Keratinocyte (primary cell): ENCODE measurements at regions not wholly inside any gene's neighbourhood (a gene's known extent, or its start where the extent isn't known, plus 50 kb on each side); places are given as distances from the start of the nearest gene placed in this dataset.

Source experiments
- DNase-seq: peaks from one replicate; pipeline ENCODE4 v3.0.0-alpha.2; 2011; ENCODE audit warnings: low read depth, missing footprints, low spot score
- FAIRE-seq: peaks from 2 replicates; lab custom pipeline; 2011; peaks lifted over from hg19 to GRCh38; lab: Jason Lieb, UNC
- H2AFZ ChIP-seq: 2 replicates; pipeline ENCODE4 v1.6.0; 2012; ENCODE audit warnings: low read length, control low read depth, inconsistent platforms; ENCODE audit not compliant: control insufficient read depth
- H3K27ac ChIP-seq: 2 replicates; pipeline ENCODE4 v1.5.1; 2011; ENCODE audit warnings: low read length; ENCODE audit not compliant: control insufficient read depth, insufficient read depth
- H3K27me3 ChIP-seq: 3 replicates; pipeline ENCODE4 v1.6.0; 2011; ENCODE audit warnings: low read length; ENCODE audit not compliant: control insufficient read depth, insufficient read depth; ENCODE audit errors: extremely low read depth
- H3K36me3 ChIP-seq, 2 experiments: 2 replicates in 1 of 2; 3 replicates in 1 of 2; pipeline ENCODE4 v1.5.1; 2011; ENCODE audit warnings: low read length in 2 of 2, mild to moderate bottlenecking in 1 of 2; ENCODE audit not compliant: control insufficient read depth in 2 of 2, insufficient read depth in 2 of 2; ENCODE audit errors: extremely low read depth in 1 of 2
- H3K4me1 ChIP-seq: 3 replicates; pipeline ENCODE4 v1.5.1; 2011; ENCODE audit warnings: low read length; ENCODE audit not compliant: control insufficient read depth, insufficient read depth; ENCODE audit errors: extremely low read depth
- H3K4me2 ChIP-seq: 3 replicates; pipeline ENCODE4 v1.6.0; 2011; ENCODE audit warnings: low read depth, low read length; ENCODE audit not compliant: control insufficient read depth, insufficient read depth; ENCODE audit errors: extremely low read depth
- H3K4me3 ChIP-seq, 3 experiments: fragments of 200-600 bp in 1 of 3; sonication (generic) in 1 of 3; 2 replicates in 2 of 3; 3 replicates in 1 of 3; pipeline ENCODE4 v1.5.1; 2011 to 2016; ENCODE audit warnings: low read length in 3 of 3, mild to moderate bottlenecking in 3 of 3, control low read depth in 2 of 3, inconsistent platforms in 1 of 3, low read depth in 1 of 3, mixed read lengths in 1 of 3, mixed run types in 1 of 3, moderate library complexity in 1 of 3; ENCODE audit not compliant: control insufficient read depth in 2 of 3, insufficient read depth in 2 of 3; ENCODE audit errors: extremely low read depth in 1 of 3
- H3K79me2 ChIP-seq: 2 replicates; pipeline ENCODE4 v1.6.0; 2012; ENCODE audit warnings: low read length; ENCODE audit not compliant: control insufficient read depth, insufficient read depth
- H3K9ac ChIP-seq: 3 replicates; pipeline ENCODE4 v1.6.0; 2011; ENCODE audit warnings: low read length; ENCODE audit not compliant: control insufficient read depth, insufficient read depth; ENCODE audit errors: extremely low read depth
- H3K9me1 ChIP-seq: 3 replicates; pipeline ENCODE4 v1.6.0; 2011; ENCODE audit warnings: low read length; ENCODE audit not compliant: control insufficient read depth, insufficient read depth; ENCODE audit errors: extremely low read depth
- H3K9me3 ChIP-seq: 2 replicates; pipeline ENCODE4 v1.5.1; 2012; ENCODE audit warnings: low read depth, low read length; ENCODE audit not compliant: control insufficient read depth
- H4K20me1 ChIP-seq: 3 replicates; pipeline ENCODE4 v1.6.0; 2011; ENCODE audit warnings: low read length; ENCODE audit not compliant: control insufficient read depth, insufficient read depth; ENCODE audit errors: extremely low read depth
- EZH2 ChIP-seq: IDR thresholded peaks from one replicate; pipeline ENCODE4 v1.6.1; 2012; ENCODE audit warnings: inconsistent platforms, mild to moderate bottlenecking, low read length, moderate library complexity
- dilution Hi-C: fragments of 300-500 bp; cut with MboI; formaldehyde crosslinking; loops from one replicate; pipeline ENCODE4 v1.7.0; 2020; ENCODE audit warnings: low sequenced_read_pairs; ENCODE audit not compliant: extremely low pct_ligation_motif_present
- TF ChIP-seq, protein P1 (sequence below), 3 experiments: IDR thresholded peaks in 1 of 3; conservative IDR thresholded peaks in 1 of 3; optimal IDR thresholded peaks in 1 of 3; 2 replicates in 2 of 3; 3 replicates in 1 of 3; pipeline versions ENCODE3 to v1.5.1; 2011; ENCODE audit warnings: low read length in 3 of 3, mild to moderate bottlenecking in 3 of 3, moderate library complexity in 2 of 3, control low read depth in 1 of 3, inconsistent platforms in 1 of 3; ENCODE audit not compliant: insufficient read depth in 2 of 3; ENCODE audit errors: extremely low read depth in 1 of 3

DNA sequence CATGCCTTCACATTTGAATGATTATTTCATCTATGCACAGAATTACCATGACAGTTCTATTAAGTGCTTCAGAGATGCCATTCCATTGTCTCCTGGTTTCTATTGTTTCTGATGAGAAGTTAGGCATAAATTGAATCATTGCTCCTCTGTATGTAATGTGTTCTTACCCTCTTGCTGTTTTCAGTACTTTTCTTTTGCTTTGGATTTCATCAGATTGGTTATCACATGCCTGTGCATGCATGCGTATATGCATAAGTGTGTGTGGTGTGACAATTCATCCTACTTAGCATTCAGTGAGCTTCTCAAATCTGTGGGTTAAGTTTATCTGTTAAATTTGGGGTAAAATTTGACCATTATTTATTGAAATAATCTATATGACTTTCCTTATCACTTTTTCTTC lies 263.3 kb upstream of the RND3 start:
- no peak overlapping the region for H3K27ac ChIP-seq
- no peaks in the 10 kb centered on the region for H3K9me3 ChIP-seq
- H3K79me2 ChIP-seq = no peaks in the 10 kb centered on the region
- no peaks in the 10 kb centered on the region for H3K27me3 ChIP-seq
- TF ChIP-seq EZH2 = no peak
- TF ChIP-seq, protein P1, sequence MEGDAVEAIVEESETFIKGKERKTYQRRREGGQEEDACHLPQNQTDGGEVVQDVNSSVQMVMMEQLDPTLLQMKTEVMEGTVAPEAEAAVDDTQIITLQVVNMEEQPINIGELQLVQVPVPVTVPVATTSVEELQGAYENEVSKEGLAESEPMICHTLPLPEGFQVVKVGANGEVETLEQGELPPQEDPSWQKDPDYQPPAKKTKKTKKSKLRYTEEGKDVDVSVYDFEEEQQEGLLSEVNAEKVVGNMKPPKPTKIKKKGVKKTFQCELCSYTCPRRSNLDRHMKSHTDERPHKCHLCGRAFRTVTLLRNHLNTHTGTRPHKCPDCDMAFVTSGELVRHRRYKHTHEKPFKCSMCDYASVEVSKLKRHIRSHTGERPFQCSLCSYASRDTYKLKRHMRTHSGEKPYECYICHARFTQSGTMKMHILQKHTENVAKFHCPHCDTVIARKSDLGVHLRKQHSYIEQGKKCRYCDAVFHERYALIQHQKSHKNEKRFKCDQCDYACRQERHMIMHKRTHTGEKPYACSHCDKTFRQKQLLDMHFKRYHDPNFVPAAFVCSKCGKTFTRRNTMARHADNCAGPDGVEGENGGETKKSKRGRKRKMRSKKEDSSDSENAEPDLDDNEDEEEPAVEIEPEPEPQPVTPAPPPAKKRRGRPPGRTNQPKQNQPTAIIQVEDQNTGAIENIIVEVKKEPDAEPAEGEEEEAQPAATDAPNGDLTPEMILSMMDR (optimal IDR thresholded peaks at IDR 0.05 in 1 of 3, IDR thresholded peaks at IDR 0.05 in 1 of 3, conservative IDR thresholded peaks at IDR 0.05 in 1 of 3; ENCODE audit: extremely low read depth in 1 of 3, insufficient read depth in 2 of 3, low read length in 3 of 3) = no peak
- H3K9me1 ChIP-seq = no peaks in the 10 kb centered on the region
- dilution Hi-C loops = no loop called here
- H3K9ac ChIP-seq = no peak overlapping the region
- peak; percentile 17 for FAIRE-seq
- H3K36me3 ChIP-seq = no peaks in the 10 kb centered on the region
- no peak overlapping the region for H3K4me2 ChIP-seq
- H4K20me1 ChIP-seq = no peaks in the 10 kb centered on the region
- no peaks in the 10 kb centered on the region for H3K4me1 ChIP-seq
- no peak for DNase-seq
- H3K4me3 ChIP-seq = no peak overlapping the region
- H2AFZ ChIP-seq = no peak overlapping the region

DNA sequence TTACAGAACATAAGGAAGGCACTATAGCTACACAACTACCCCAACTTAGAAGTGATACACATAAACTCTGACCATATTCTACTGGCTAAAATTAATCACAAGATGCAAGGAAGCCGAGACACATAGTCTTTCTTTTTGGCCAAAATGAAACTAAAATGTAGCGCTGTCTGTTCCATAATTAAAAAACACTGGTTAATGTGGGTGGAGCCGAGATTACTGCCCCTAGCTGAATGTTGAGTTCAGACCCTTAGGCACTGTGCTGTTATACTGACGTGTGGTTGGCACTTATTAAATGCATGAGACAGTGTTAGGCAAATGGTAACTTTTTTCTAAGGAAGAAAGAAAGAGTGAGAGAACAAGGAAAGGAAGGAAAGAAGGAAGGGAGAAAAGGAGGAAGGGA lies 254.6 kb upstream of the RND3 start:
- Histone ChIP-seq H3K9me3 (no peaks in the 10 kb centered on the region), H3K36me3 (no peaks in the 10 kb centered on the region), H4K20me1 (no peaks in the 10 kb centered on the region), H3K79me2 (no peaks in the 10 kb centered on the region), H3K4me2 (no peak overlapping the region), H3K27me3 (no peaks in the 10 kb centered on the region), H2AFZ (no peak overlapping the region), H3K4me1 (no peaks in the 10 kb centered on the region), H3K9me1 (no peaks in the 10 kb centered on the region), H3K4me3 (no peak overlapping the region), H3K9ac (no peak overlapping the region), H3K27ac (no peak overlapping the region)
- DNase-seq = no peak
- dilution Hi-C loops = no loop called here
- no peak for TF ChIP-seq EZH2
- TF ChIP-seq, protein P1 (optimal IDR thresholded peaks at IDR 0.05 in 1 of 3, IDR thresholded peaks at IDR 0.05 in 1 of 3, conservative IDR thresholded peaks at IDR 0.05 in 1 of 3; ENCODE audit: extremely low read depth in 1 of 3, insufficient read depth in 2 of 3, low read length in 3 of 3) = no peak
- FAIRE-seq = no peak
